Neural cell (in vitro differentiated cells): ENCODE measurements at regions not wholly inside any gene's neighbourhood (a gene's known extent, or its start where the extent isn't known, plus 50 kb on each side); places are given as distances from the start of the nearest gene placed in this dataset.
A peak's percentile ranks its signal among the peaks of the same experiment; 100 is the strongest.
"Not testable (repeated sequence)": the region's sequence is repeated elsewhere in the genome, so short reads cannot be mapped to it uniquely, and the experiment has no call there.

ENCODE experiments used
- H2AFZ ChIP-seq: fragments of 200-600, 300-800 bp; sonication (generic), shearing (Covaris generic); 2 replicates; pipeline ENCODE4 v1.6.0; 2014; ENCODE audit warnings: low read depth, mild to moderate bottlenecking, antibody characterized with exemption, low read length, moderate library complexity
- H3F3A ChIP-seq: fragments of 200-600 bp; shearing (Covaris generic); 2 replicates; pipeline ENCODE4 v1.6.1; 2016; ENCODE audit warnings: mild to moderate bottlenecking, moderate library complexity, mixed read lengths, antibody characterized with exemption, low read length; ENCODE audit not compliant: insufficient read depth, poor library complexity, severe bottlenecking
- H3K27ac ChIP-seq: fragments of 200-600, 300-800 bp; sonication (generic), shearing (Covaris generic); 2 replicates; pipeline ENCODE4 v1.5.1; 2014; ENCODE audit warnings: mild to moderate bottlenecking, low read length, moderate library complexity
- H3K27me3 ChIP-seq: fragments of 300-800, 200-600 bp; sonication (generic), shearing (Covaris generic); 2 replicates; pipeline ENCODE4 v1.6.0; 2014; ENCODE audit warnings: mild to moderate bottlenecking, low read depth, low read length, moderate library complexity; ENCODE audit not compliant: insufficient read depth
- H3K36me3 ChIP-seq: fragments of 300-800, 200-600 bp; sonication (generic), shearing (Covaris generic); 2 replicates; pipeline ENCODE4 v1.5.1; 2014; ENCODE audit warnings: mild to moderate bottlenecking, antibody characterized with exemption, low read length, moderate library complexity; ENCODE audit not compliant: insufficient read depth
- H3K4me2 ChIP-seq: fragments of 300-800, 200-600 bp; sonication (generic), shearing (Covaris generic); 2 replicates; pipeline ENCODE4 v1.6.0; 2014; ENCODE audit warnings: mild to moderate bottlenecking, low read length
- H3K4me3 ChIP-seq: fragments of 300-800, 200-600 bp; sonication (generic), shearing (Covaris generic); 2 replicates; pipeline ENCODE4 v1.5.1; 2014; ENCODE audit warnings: mild to moderate bottlenecking, low read length, moderate library complexity
- H3K79me2 ChIP-seq: fragments of 200-600 bp; shearing (Covaris generic); replicated peaks from 2 replicates; pipeline ENCODE4 v1.6.0; 2014; ENCODE audit warnings: mild to moderate bottlenecking, low read length, moderate library complexity; ENCODE audit not compliant: insufficient read depth
- H3K9ac ChIP-seq: fragments of 300-800, 200-600 bp; sonication (generic), shearing (Covaris generic); 2 replicates; pipeline ENCODE4 v1.6.1; 2016; ENCODE audit warnings: mild to moderate bottlenecking, low read length, mixed read lengths
- H3K9me2 ChIP-seq: fragments of 200-600 bp; shearing (Covaris generic); 2 replicates; pipeline ENCODE4 v1.6.1; 2016; ENCODE audit warnings: mild to moderate bottlenecking, low read length, mixed read lengths; ENCODE audit not compliant: insufficient read depth
- H3K9me3 ChIP-seq: fragments of 200-600, 300-800 bp; sonication (generic), shearing (Covaris generic); 2 replicates; pipeline ENCODE4 v1.6.1; 2016; ENCODE audit warnings: mild to moderate bottlenecking, mixed run types, low read length, moderate library complexity, mixed read lengths
- H4K20me1 ChIP-seq: fragments of 200-600 bp; shearing (Covaris generic); 2 replicates; pipeline ENCODE4 v1.6.1; 2016; ENCODE audit warnings: mild to moderate bottlenecking, mixed run types; ENCODE audit not compliant: insufficient read depth
- CTCF ChIP-seq: fragments of 450-650 bp; IDR thresholded peaks from 2 replicates; pipeline ENCODE4 v1.5.1; 2014; ENCODE audit warnings: antibody characterized with exemption, mild to moderate bottlenecking, moderate library complexity; ENCODE audit not compliant: poor library complexity, severe bottlenecking
- EZH2 ChIP-seq: fragments of 200-600, 300-800 bp; shearing (Covaris generic), sonication (generic); IDR thresholded peaks from 2 replicates; pipeline ENCODE4 v1.6.1; 2014; ENCODE audit warnings: antibody characterized with exemption, low read length, borderline replicate concordance, mild to moderate bottlenecking; ENCODE audit not compliant: insufficient read depth, poor library complexity, severe bottlenecking
- MXI1 ChIP-seq: fragments of 450-650 bp; conservative IDR thresholded peaks from 2 replicates; pipeline ENCODE4 v1.6.1; 2014; ENCODE audit warnings: antibody characterized with exemption, mild to moderate bottlenecking; ENCODE audit not compliant: poor library complexity, severe bottlenecking
- POLR2AphosphoS5 ChIP-seq: IDR thresholded peaks from 2 replicates; pipeline ENCODE4 v1.6.1; 2012
- RAD21 ChIP-seq: fragments of 450-650 bp; conservative IDR thresholded peaks from 2 replicates; pipeline ENCODE4 v1.6.1; 2014; ENCODE audit warnings: antibody characterized with exemption, mild to moderate bottlenecking, moderate library complexity
- REST ChIP-seq: IDR thresholded peaks from 2 replicates; pipeline ENCODE4 v1.6.1; 2012; ENCODE audit warnings: borderline replicate concordance
- TAF1 ChIP-seq: IDR thresholded peaks from 2 replicates; pipeline ENCODE4 v1.6.1; 2012; ENCODE audit warnings: low read depth

- TF ChIP-seq RAD21, result no peak
- TF ChIP-seq CTCF, result peak; percentile 29
- H3K4me3 ChIP-seq, result no peak overlapping the region
Observed at GRCh38 chr9:19629488-19629887, 159.3 kb downstream of the SLC24A2 start.

GRCh38 chr9:19625426-19625825 is 163.4 kb downstream of the SLC24A2 start:
- not testable (repeated sequence) for H3K27me3 ChIP-seq
- H3K27ac ChIP-seq, result peak overlapping the region; percentile 79

More at GRCh38 chr9:19629488-19629887, 159.3 kb downstream of the SLC24A2 start:
- Histone ChIP-seq H3K9me2 (no peaks in the 10 kb centered on the region), H3K9me3 (no peaks in the 10 kb centered on the region), H3K27me3 (no peaks in the 10 kb centered on the region), H3F3A (no peaks in the 10 kb centered on the region), H3K79me2 (no peaks in the 10 kb centered on the region), H4K20me1 (no peaks in the 10 kb centered on the region), H3K36me3 (no peaks in the 10 kb centered on the region), H3K27ac (no peak overlapping the region), H3K4me2 (no peak overlapping the region), H3K9ac (no peak overlapping the region), H2AFZ (no peak overlapping the region)

GRCh38 chr9:19624519-19624918 is 164.3 kb downstream of the SLC24A2 start:
- H3K36me3 ChIP-seq, result no peaks in the 10 kb centered on the region
- no peaks in the 10 kb centered on the region for H4K20me1 ChIP-seq
- H3K9me3 ChIP-seq, result no peaks in the 10 kb centered on the region
- H3K9ac ChIP-seq, result peak overlapping the region; percentile 40
- H3F3A ChIP-seq, result no peaks in the 10 kb centered on the region
- H3K4me3 ChIP-seq, result no peak overlapping the region
- no peak overlapping the region for H2AFZ ChIP-seq
- no peaks in the 10 kb centered on the region for H3K27me3 ChIP-seq
- H3K9me2 ChIP-seq, result no peaks in the 10 kb centered on the region
- H3K79me2 ChIP-seq, result no peaks in the 10 kb centered on the region
- TF ChIP-seq REST (no peak), EZH2 (no peak), CTCF (no peak), TAF1 (no peak), POLR2AphosphoS5 (no peak), MXI1 (no peak)
- H3K27ac ChIP-seq, result peak overlapping the region; percentile 79
- no peak overlapping the region for H3K4me2 ChIP-seq

More at GRCh38 chr9:19625426-19625825, 163.4 kb downstream of the SLC24A2 start:
- H3K9ac ChIP-seq, H4K20me1 ChIP-seq, H3K79me2 ChIP-seq, H3K9me3 ChIP-seq, H3K9me2 ChIP-seq, H3K36me3 ChIP-seq, H3K4me2 ChIP-seq, H2AFZ ChIP-seq, H3F3A ChIP-seq, H3K4me3 ChIP-seq: not testable (repeated sequence)
